ENCODE measurements at regions not wholly inside any gene's neighbourhood (a gene's known extent, or its start where the extent isn't known, plus 50 kb on each side); places are given as distances from the start of the nearest gene placed in this dataset.
"Not testable (repeated sequence)": the region's sequence is repeated elsewhere in the genome, so short reads cannot be mapped to it uniquely, and the experiment has no call there.

DNA sequence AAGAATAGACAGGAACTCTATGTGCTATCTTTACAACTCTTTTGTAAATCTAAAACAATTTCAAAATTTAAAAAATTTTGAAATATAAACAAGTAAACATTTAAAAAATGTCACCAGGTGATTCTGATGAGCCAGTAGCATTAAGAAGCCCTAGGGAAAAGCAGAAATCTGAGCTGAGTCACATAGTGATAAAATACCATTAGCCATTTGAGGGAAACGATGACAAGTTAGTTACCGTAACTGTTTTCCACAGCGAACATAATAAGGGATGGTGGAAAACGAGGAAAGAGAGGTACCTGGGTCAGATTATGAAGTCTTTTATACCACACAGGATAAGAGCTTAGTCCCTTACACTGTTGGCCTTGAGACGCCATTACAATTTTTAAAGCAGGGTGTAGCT lies 55.5 kb downstream of the PRR15 start:
- no peak overlapping the region for H3K4me3 ChIP-seq (ENCODE audit: low read depth in 1 of 2, low read length in 2 of 2)
- no peaks in the 10 kb centered on the region for H3K9me3 ChIP-seq (ENCODE audit: control insufficient read depth in 2 of 2, insufficient read depth in 1 of 2, low read depth in 1 of 2, low read length in 1 of 2)
- no peak overlapping the region for H3K27ac ChIP-seq (ENCODE audit: low read depth in 2 of 2, low read length in 1 of 2)
- H3K27me3 ChIP-seq (ENCODE audit: control insufficient read depth in 1 of 2, insufficient read depth in 2 of 2, low read length in 2 of 2) = no peaks in the 10 kb centered on the region
- H3K36me3 ChIP-seq (ENCODE audit: control insufficient read depth in 2 of 2, insufficient read depth in 2 of 2, low read length in 1 of 2) = no peaks in the 10 kb centered on the region
- peaks cover 4% of the 10 kb centered on the region in 2 donors for H3K4me1 ChIP-seq (ENCODE audit: control insufficient read depth in 2 of 2, insufficient read depth in 2 of 2, low read length in 1 of 2)
- WGBS, 2 donors = 89 to 90% methylated on average over 5 of the region's 5 CpGs

DNA sequence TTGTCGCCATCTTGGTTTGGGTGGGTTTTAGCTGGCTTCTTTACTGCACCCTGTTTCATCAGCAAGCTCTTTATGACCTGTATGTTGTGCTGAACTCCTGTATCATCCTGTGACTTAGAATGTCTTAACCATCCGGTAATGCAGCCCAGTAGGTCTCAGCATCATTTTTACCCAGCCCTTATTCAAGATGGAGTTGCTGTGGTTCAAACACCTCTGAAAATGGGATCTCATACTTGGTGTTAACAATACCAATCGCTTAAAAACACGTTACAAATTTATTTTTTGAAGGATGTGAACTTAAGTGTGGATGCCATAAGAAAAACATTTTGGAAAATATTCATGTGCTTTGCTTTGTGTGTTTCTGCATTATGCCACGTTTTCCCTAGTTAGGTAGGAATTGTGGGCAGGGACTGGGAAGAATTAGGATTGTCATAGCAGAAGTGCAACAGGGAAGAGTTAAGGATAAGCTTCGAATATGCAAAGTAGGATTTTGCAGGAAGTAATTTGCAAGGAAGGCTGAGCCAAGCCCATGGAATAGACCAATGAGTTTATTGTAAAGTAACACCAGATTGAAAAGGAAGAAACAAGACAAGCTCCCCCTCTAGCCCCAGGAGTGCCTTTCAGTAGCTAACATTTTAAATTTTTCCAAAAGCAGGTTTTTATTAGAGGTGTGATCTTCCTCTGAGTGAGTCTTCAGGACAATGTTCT lies 56.4 kb downstream of the PRR15 start:
- Histone ChIP-seq H3K4me3 (ENCODE audit: low read depth in 1 of 2, low read length in 2 of 2) (no peak overlapping the region), H3K27ac (ENCODE audit: low read depth in 2 of 2, low read length in 1 of 2) (no peak overlapping the region), H3K36me3 (ENCODE audit: control insufficient read depth in 2 of 2, insufficient read depth in 2 of 2, low read length in 1 of 2) (no peaks in the 10 kb centered on the region), H3K27me3 (ENCODE audit: control insufficient read depth in 1 of 2, insufficient read depth in 2 of 2, low read length in 2 of 2) (no peaks in the 10 kb centered on the region), H3K9me3 (ENCODE audit: control insufficient read depth in 2 of 2, insufficient read depth in 1 of 2, low read depth in 1 of 2, low read length in 1 of 2) (no peaks in the 10 kb centered on the region), H3K4me1 (ENCODE audit: control insufficient read depth in 2 of 2, insufficient read depth in 2 of 2, low read length in 1 of 2) (peaks cover 3 to 4% of the 10 kb centered on the region in 2 donors)
- WGBS, 2 donors = 68 to 77% methylated on average over 6 of the region's 6 CpGs

DNA sequence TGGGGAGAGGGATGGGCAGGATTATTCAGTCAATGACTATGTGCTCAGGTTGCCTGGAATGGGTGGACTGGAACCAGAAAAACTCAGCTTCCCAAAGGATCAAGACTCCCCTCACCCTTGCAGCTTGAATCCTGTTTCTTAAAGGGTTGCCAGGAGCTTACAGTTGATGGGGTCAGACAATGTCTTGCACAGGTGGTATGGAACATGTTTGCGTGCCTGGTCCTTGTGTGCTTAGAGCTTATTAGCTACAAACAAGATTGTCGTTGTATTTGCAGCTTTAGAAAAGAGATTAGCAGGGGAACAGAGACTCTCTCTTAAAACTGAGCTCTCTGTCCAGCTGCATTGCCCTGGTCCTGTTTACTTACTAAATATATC lies 56.9 kb downstream of the PRR15 start:
- H3K4me3 ChIP-seq (ENCODE audit: low read depth in 1 of 2, low read length in 2 of 2) = no peak overlapping the region
- no peaks in the 10 kb centered on the region for H3K36me3 ChIP-seq (ENCODE audit: control insufficient read depth in 2 of 2, insufficient read depth in 2 of 2, low read length in 1 of 2)
- WGBS, 2 donors = 78 to 87% methylated on average over 2 of the region's 2 CpGs
- H3K27ac ChIP-seq (ENCODE audit: low read depth in 2 of 2, low read length in 1 of 2) = no peak overlapping the region
- peaks cover 3 to 4% of the 10 kb centered on the region in 2 donors for H3K4me1 ChIP-seq (ENCODE audit: control insufficient read depth in 2 of 2, insufficient read depth in 2 of 2, low read length in 1 of 2)
- no peaks in the 10 kb centered on the region for H3K9me3 ChIP-seq (ENCODE audit: control insufficient read depth in 2 of 2, insufficient read depth in 1 of 2, low read depth in 1 of 2, low read length in 1 of 2)
- H3K27me3 ChIP-seq (ENCODE audit: control insufficient read depth in 1 of 2, insufficient read depth in 2 of 2, low read length in 2 of 2) = no peaks in the 10 kb centered on the region

DNA sequence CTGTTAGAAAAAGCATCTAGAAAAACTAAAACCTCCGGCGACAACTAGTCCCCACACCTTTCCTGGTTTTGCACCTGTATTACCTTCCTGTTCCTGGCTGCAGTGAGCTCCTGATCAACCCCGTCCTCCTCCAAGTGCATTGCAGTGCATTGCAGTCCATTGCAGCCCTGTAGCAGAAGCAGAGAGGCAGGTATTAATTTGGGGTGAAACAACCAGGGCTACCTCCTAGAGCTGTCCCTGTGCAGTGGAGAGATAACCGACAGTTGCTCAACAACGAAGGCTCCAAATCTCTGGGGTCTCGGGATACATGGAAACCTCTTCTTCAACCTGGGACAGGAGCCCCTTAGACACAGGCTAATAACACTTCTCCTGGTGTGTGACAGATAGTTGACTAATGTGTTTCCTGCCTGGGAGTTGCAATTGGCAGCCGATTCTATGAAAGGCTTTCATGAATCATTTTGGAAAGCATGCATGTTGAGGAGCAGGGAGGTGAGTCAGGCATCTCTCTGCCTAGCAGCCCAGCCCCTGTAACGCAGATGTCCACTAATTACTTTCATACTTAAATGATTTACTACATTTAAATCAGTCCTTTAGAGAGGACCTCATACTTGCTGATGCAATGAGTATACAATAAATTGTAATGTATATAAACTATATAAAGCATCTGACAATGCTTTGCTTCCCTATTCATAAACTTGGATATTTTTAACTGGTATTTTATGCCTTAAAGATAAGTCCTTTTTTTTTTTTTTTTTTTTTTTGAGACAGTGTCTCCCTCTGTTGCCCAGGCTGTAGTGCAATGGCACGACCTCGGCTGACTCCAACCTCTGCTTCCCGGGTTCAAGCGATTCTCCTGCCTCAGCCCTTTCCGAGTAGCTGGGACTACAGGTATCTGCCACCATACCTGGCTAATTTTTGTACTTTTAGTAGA lies 59.0 kb downstream of the PRR15 start:
- WGBS, 2 donors = 55 to 66% methylated on average over 13 of the region's 13 CpGs
- Histone ChIP-seq H3K27me3 (ENCODE audit: control insufficient read depth in 1 of 2, insufficient read depth in 2 of 2, low read length in 2 of 2) (no peaks in the 10 kb centered on the region), H3K4me1 (ENCODE audit: control insufficient read depth in 2 of 2, insufficient read depth in 2 of 2, low read length in 1 of 2) (peaks cover 3 to 4% of the 10 kb centered on the region in 2 donors), H3K27ac (ENCODE audit: low read depth in 2 of 2, low read length in 1 of 2) (peak overlapping the region in 1 of 2 donors; percentile 49), H3K4me3 (ENCODE audit: low read depth in 1 of 2, low read length in 2 of 2) (no peak overlapping the region), H3K36me3 (ENCODE audit: control insufficient read depth in 2 of 2, insufficient read depth in 2 of 2, low read length in 1 of 2) (no peaks in the 10 kb centered on the region), H3K9me3 (ENCODE audit: control insufficient read depth in 2 of 2, insufficient read depth in 1 of 2, low read depth in 1 of 2, low read length in 1 of 2) (no peaks in the 10 kb centered on the region)

DNA sequence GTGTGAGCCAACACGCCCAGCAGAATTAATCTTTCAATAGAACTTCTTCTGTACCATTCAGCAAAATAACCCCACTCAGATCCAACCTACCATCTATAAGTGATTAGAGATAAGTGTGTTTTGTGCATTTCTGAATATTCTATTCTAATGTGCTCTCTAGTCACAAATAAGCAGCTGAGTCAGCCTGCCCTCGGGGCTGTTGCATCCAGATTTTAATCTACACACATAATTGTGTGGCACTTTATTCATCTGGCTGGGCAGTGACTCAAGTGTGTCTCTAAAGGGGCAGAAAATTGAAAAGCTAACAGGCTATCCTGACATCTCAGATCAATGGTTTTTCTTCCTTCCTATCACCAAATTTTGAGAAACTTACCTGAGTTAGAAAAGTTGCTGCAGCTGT lies 60.3 kb downstream of the PRR15 start:
- no peaks in the 10 kb centered on the region for H3K27me3 ChIP-seq (ENCODE audit: control insufficient read depth in 1 of 2, insufficient read depth in 2 of 2, low read length in 2 of 2)
- H3K4me1 ChIP-seq (ENCODE audit: control insufficient read depth in 2 of 2, insufficient read depth in 2 of 2, low read length in 1 of 2) = peaks cover 3 to 4% of the 10 kb centered on the region in 2 donors
- no peak overlapping the region for H3K4me3 ChIP-seq (ENCODE audit: low read depth in 1 of 2, low read length in 2 of 2)
- no peaks in the 10 kb centered on the region for H3K36me3 ChIP-seq (ENCODE audit: control insufficient read depth in 2 of 2, insufficient read depth in 2 of 2, low read length in 1 of 2)
- 51 to 59% methylated on average over 2 of the region's 2 CpGs for WGBS, 2 donors
- no peak overlapping the region for H3K27ac ChIP-seq (ENCODE audit: low read depth in 2 of 2, low read length in 1 of 2)
- H3K9me3 ChIP-seq (ENCODE audit: control insufficient read depth in 2 of 2, insufficient read depth in 1 of 2, low read depth in 1 of 2, low read length in 1 of 2) = no peaks in the 10 kb centered on the region

DNA sequence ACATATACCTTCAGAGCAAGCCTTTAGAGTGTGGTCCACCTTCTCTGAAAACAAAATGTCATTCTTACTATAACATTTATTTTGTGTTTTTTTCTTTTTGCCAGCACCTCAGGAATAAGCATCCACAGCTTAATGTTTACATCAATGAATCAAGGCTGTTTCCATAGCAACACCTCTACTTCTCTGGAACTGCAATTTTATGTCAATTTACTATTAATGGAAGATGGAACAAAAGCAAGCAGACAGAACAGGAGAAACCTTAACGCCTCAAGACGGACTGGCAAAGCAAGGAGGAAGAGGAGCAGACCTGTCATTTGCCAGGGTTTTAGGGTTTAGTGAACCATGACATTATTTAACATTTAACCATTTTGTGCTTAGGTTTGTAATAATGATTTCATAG lies 63.1 kb downstream of the PRR15 start:
- WGBS, 2 donors = 42 to 43% methylated on average over 2 of the region's 2 CpGs
- Histone ChIP-seq H3K27me3 (ENCODE audit: control insufficient read depth in 1 of 2, insufficient read depth in 2 of 2, low read length in 2 of 2) (no peaks in the 10 kb centered on the region), H3K4me3 (ENCODE audit: low read depth in 1 of 2, low read length in 2 of 2) (no peak overlapping the region), H3K9me3 (ENCODE audit: control insufficient read depth in 2 of 2, insufficient read depth in 1 of 2, low read depth in 1 of 2, low read length in 1 of 2) (no peaks in the 10 kb centered on the region), H3K4me1 (ENCODE audit: control insufficient read depth in 2 of 2, insufficient read depth in 2 of 2, low read length in 1 of 2) (peaks cover 3 to 4% of the 10 kb centered on the region in 2 donors), H3K27ac (ENCODE audit: low read depth in 2 of 2, low read length in 1 of 2) (no peak overlapping the region), H3K36me3 (ENCODE audit: control insufficient read depth in 2 of 2, insufficient read depth in 2 of 2, low read length in 1 of 2) (no peaks in the 10 kb centered on the region)

DNA sequence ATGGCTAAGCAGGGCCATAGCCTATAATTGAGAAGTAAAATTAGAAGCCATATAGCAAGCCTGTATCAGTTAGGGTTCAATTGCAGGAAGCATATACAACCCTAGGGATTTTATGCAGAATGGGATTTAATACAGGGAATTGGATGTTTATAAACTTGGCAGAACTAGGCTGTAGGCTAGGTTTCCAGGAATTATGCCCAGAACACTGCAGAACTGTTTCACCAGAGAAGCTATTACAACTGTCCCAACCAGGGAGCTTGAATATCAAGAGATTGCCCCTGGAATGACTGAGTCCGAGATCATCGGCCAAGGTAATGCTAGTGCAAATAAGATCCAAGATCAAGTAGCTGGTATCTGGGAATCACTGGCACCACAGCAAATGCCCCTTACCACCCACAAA lies 64.0 kb downstream of the PRR15 start:
- H3K4me1 ChIP-seq (ENCODE audit: control insufficient read depth in 2 of 2, insufficient read depth in 2 of 2, low read length in 1 of 2) = no peaks in the 10 kb centered on the region
- H3K36me3 ChIP-seq (ENCODE audit: control insufficient read depth in 2 of 2, insufficient read depth in 2 of 2, low read length in 1 of 2) = no peaks in the 10 kb centered on the region
- no peaks in the 10 kb centered on the region for H3K27me3 ChIP-seq (ENCODE audit: control insufficient read depth in 1 of 2, insufficient read depth in 2 of 2, low read length in 2 of 2)
- no peak overlapping the region for H3K4me3 ChIP-seq (ENCODE audit: low read depth in 1 of 2, low read length in 2 of 2)
- H3K27ac ChIP-seq (ENCODE audit: low read depth in 2 of 2, low read length in 1 of 2) = no peak overlapping the region
- 79 to 81% methylated on average over 2 of the region's 2 CpGs for WGBS, 2 donors
- no peaks in the 10 kb centered on the region for H3K9me3 ChIP-seq (ENCODE audit: control insufficient read depth in 2 of 2, insufficient read depth in 1 of 2, low read depth in 1 of 2, low read length in 1 of 2)

DNA sequence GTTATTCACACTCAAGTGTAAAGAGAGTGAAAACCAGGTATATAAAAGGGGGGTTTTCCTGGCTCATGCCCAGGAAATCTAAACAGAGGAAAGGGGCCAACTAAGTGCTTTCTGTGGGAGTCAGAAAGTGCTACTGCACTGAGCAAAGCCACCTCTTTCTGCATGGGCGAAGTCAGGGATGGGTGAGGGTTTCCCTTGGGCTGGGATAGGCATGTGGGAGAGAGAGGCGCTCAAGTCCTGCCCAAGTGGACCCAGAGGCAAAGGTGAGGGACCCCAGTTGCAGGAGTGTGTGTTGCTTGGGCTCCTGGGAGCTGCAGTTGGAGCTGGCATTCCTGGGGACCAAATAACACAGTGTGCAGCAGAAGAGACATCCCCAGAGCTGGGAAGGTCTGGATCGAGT lies 65.9 kb downstream of the PRR15 start:
- no peaks in the 10 kb centered on the region for H3K36me3 ChIP-seq (ENCODE audit: control insufficient read depth in 2 of 2, insufficient read depth in 2 of 2, low read length in 1 of 2)
- H3K4me3 ChIP-seq (ENCODE audit: low read depth in 1 of 2, low read length in 2 of 2) = no peak overlapping the region
- H3K4me1 ChIP-seq (ENCODE audit: control insufficient read depth in 2 of 2, insufficient read depth in 2 of 2, low read length in 1 of 2) = no peaks in the 10 kb centered on the region
- WGBS, 2 donors = 83 to 94% methylated on average over 3 of the region's 3 CpGs
- no peak overlapping the region for H3K27ac ChIP-seq (ENCODE audit: low read depth in 2 of 2, low read length in 1 of 2)
- no peaks in the 10 kb centered on the region for H3K27me3 ChIP-seq (ENCODE audit: control insufficient read depth in 1 of 2, insufficient read depth in 2 of 2, low read length in 2 of 2)
- no peaks in the 10 kb centered on the region for H3K9me3 ChIP-seq (ENCODE audit: control insufficient read depth in 2 of 2, insufficient read depth in 1 of 2, low read depth in 1 of 2, low read length in 1 of 2)

DNA sequence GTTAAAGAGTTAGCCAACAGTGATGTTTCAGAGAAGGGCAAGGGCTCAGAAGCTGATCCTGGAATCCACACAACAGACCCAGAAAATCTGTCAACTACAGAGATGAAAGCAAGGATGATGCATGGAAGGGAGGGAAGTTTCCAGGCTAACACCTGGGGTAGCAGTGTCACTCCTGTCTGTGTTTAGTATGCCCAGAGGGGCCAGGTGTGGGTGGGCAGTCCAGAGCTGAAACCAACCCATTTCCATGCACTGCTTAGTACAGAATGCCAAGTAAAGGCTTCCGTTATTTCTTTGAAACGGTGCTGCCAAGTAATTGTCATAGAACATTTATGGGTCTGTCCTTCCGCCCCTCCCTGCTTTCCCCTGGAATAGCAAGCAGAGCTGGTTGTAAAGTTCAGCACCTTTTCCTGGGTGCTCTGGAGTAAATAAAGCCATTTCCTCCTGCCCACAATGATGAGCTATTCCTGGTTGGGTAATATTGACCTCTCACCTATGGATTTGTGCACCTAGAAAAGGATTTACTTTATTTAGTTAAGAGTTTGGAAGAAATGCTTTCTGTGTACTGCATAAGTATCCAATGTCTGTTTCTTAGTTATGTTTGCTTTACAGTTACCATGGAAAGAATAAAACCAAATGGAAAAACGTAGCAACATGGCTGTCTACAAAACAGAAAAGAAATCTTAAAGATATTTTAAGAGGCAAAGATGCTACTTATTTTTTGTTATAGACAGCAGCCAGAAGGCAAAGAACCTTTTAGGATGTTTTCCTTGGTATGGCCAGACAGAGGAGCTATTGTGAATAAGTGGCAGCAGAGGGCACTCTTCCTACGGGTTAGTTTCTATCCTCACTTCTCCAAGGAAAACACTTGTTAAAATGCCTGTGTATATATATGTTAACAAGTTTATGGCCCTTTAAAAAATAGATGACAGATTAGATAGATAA lies 71.7 kb downstream of the PRR15 start:
- 19 to 25% methylated on average over 5 of the region's 5 CpGs for WGBS, 2 donors

More for the DNA sequence above, 71.7 kb downstream of the PRR15 start:
- H3K4me1 ChIP-seq (ENCODE audit: control insufficient read depth in 2 of 2, insufficient read depth in 2 of 2, low read length in 1 of 2); H3K27ac ChIP-seq (ENCODE audit: low read depth in 2 of 2, low read length in 1 of 2); H3K27me3 ChIP-seq (ENCODE audit: control insufficient read depth in 1 of 2, insufficient read depth in 2 of 2, low read length in 2 of 2); H3K9me3 ChIP-seq (ENCODE audit: control insufficient read depth in 2 of 2, insufficient read depth in 1 of 2, low read depth in 1 of 2, low read length in 1 of 2); H3K4me3 ChIP-seq (ENCODE audit: low read depth in 1 of 2, low read length in 2 of 2); H3K36me3 ChIP-seq (ENCODE audit: control insufficient read depth in 2 of 2, insufficient read depth in 2 of 2, low read length in 1 of 2): not testable (repeated sequence)

Data from esophagus (tissue), 2 donors.